ENCODE measurements at regions not wholly inside any gene's neighbourhood (a gene's known extent, or its start where the extent isn't known, plus 50 kb on each side); places are given as distances from the start of the nearest gene placed in this dataset.

- no peak for TF ChIP-seq CREB1 (IDR thresholded peaks at IDR 0.05)
These were observed 1176.1 kb upstream of the ADGRL2 start (continued) for GRCh38 chr1:80624682-80625081.

- DNase-seq (ENCODE audit: low read depth in 1 of 2, low spot score in 2 of 2), result no peak
These were observed 1193.7 kb upstream of the ADGRL2 start for GRCh38 chr1:80607064-80607463.

More at GRCh38 chr1:80607064-80607463, 1193.7 kb upstream of the ADGRL2 start:
- Histone ChIP-seq H4K5ac (ENCODE audit: insufficient read length, low read depth, low read length) (no peak overlapping the region), H3K23ac (ENCODE audit: insufficient read length) (no peak overlapping the region), H3K18ac (ENCODE audit: extremely low read depth, low read length) (no peak overlapping the region), H3K36me3 (ENCODE audit: control insufficient read depth in 2 of 4, insufficient read depth in 4 of 4, low read length in 3 of 4) (no peaks in the 10 kb centered on the region), H3K79me1 (ENCODE audit: low read depth, low read length) (no peaks in the 10 kb centered on the region), H3K9ac (replicated peaks in 1 of 4; ENCODE audit: extremely low read depth in 1 of 4, low read depth in 3 of 4, low read length in 3 of 4) (no peak overlapping the region), H4K20me1 (replicated peaks in 1 of 2; ENCODE audit: control insufficient read depth in 1 of 2, insufficient read depth in 2 of 2, low read length in 2 of 2) (no peaks in the 10 kb centered on the region), H2BK120ac (replicated peaks; ENCODE audit: low read depth, low read length) (no peak overlapping the region), H3K4ac (replicated peaks; ENCODE audit: insufficient read length, low read depth, low read length) (no peak overlapping the region), H2AK5ac (ENCODE audit: low read depth, low read length) (no peak overlapping the region), H4K91ac (replicated peaks; ENCODE audit: insufficient read length, low read length) (no peak overlapping the region), H2BK5ac (ENCODE audit: low read depth, low read length) (no peak overlapping the region), H2BK12ac (ENCODE audit: low read depth, low read length) (no peak overlapping the region; the same call in 1 of the 2 replicates), H3K27me3 (replicated peaks in 1 of 4; ENCODE audit: control insufficient read depth in 3 of 4, extremely low read depth in 1 of 4, insufficient read depth in 3 of 4, low read length in 3 of 4) (no peaks in the 10 kb centered on the region), H3K4me2 (ENCODE audit: insufficient read depth in 1 of 2, low read depth in 2 of 2, low read length in 2 of 2) (no peak overlapping the region), H2AFZ (ENCODE audit: low read length) (peak overlapping the region; percentile 62; the same call in 1 of the 2 replicates), H3K4me3 (ENCODE audit: extremely low read depth in 1 of 4, insufficient read depth in 2 of 4, low read depth in 3 of 4, low read length in 4 of 4) (no peak overlapping the region), H3K56ac (replicated peaks; ENCODE audit: insufficient read length, low read depth, low read length) (no peak overlapping the region), H2BK15ac (ENCODE audit: low read length) (no peak overlapping the region), H3K9me3 (ENCODE audit: insufficient read depth in 2 of 2, low read depth in 1 of 2, low read length in 1 of 2) (peaks cover 0 to 3% of the 10 kb centered on the region in 2 experiments; a peak in 1 of 4 replicates), H2BK20ac (ENCODE audit: low read length) (no peak overlapping the region), H3K14ac (ENCODE audit: insufficient read length) (no peak overlapping the region), H3K4me1 (replicated peaks in 1 of 4; ENCODE audit: control insufficient read depth in 3 of 4, insufficient read depth in 4 of 4, low read length in 3 of 4) (peaks cover 0 to 2% (median 0%) of the 10 kb centered on the region in 4 experiments; a peak in 1 of 7 replicates), H3K23me2 (ENCODE audit: low read depth, low read length) (no peaks in the 10 kb centered on the region), H3K27ac (ENCODE audit: low read depth, low read length) (no peak overlapping the region), H4K8ac (ENCODE audit: extremely low read depth, insufficient read depth, low read length) (no peak overlapping the region), H3K79me2 (ENCODE audit: control insufficient read depth in 1 of 2, insufficient read depth in 2 of 2, low read length in 2 of 2) (no peaks in the 10 kb centered on the region)
- ChIA-PET POLR2A (ENCODE audit: partially characterized antibody) (no interaction called here), CTCF (ENCODE audit: partially characterized antibody) (interaction anchor here (0.6 kb wide), 1 partner anchor 994 kb away, joined by 3 read pairs; no protein-coding TSS in a partner anchor)
- no peak for TF ChIP-seq POLR2A (IDR thresholded peaks at IDR 0.05; ENCODE audit: control extremely low read depth in 1 of 2, low read depth in 2 of 2, low read length in 2 of 2)
- no peak for TF ChIP-seq KDM4A (IDR thresholded peaks at IDR 0.05; ENCODE audit: low read depth, low read length, severe bottlenecking)
- no peak for FAIRE-seq

Measured in H1 (cell line).